Natural killer cell treated with Interleukin-12 subunit alpha and Interleukin-12 subunit beta and Interleukin-15 and Interleukin-18, amount 100 ng/mL, for 72 hours (primary cell): ENCODE measurements at regions not wholly inside any gene's neighbourhood (a gene's known extent, or its start where the extent isn't known, plus 50 kb on each side); places are given as distances from the start of the nearest gene placed in this dataset.
"Not testable (repeated sequence)": the region's sequence is repeated elsewhere in the genome, so short reads cannot be mapped to it uniquely, and the experiment has no call there.

Experiments
- ATAC-seq, 2 donors: fragments of 150-1000 bp; cut with Tn5 transposase in 1 of 2; sonication (Bioruptor Pico), chemical (Tn5 transposase) in 1 of 2; 2 replicates each; pipeline ENCODE4 v1.10.0; 2021
- DNase-seq: peaks from one replicate; pipeline ENCODE4 v3.0.0; 2022; ENCODE audit warnings: low spot score
- H3K27ac Mint-ChIP-seq, 2 donors: 1 replicate in 1 of 2; 2 replicates in 1 of 2; pipeline ENCODE4 v1.8.0; 2022; ENCODE audit warnings: mixed read lengths in 2 of 2, mild to moderate bottlenecking in 1 of 2, moderate library complexity in 1 of 2
- H3K27me3 Mint-ChIP-seq, 2 donors: 1 replicate in 1 of 2; 2 replicates in 1 of 2; pipeline ENCODE4 v1.8.0; 2022; ENCODE audit warnings: mixed read lengths in 2 of 2
- H3K36me3 Mint-ChIP-seq: one replicate; pipeline ENCODE4 v1.8.0; 2022; ENCODE audit warnings: mixed read lengths
- H3K4me1 Mint-ChIP-seq, 2 donors: 1 replicate in 1 of 2; 2 replicates in 1 of 2; pipeline ENCODE4 v1.8.0; 2022; ENCODE audit warnings: low read depth in 2 of 2, mixed read lengths in 2 of 2, mild to moderate bottlenecking in 1 of 2
- H3K4me3 Mint-ChIP-seq: one replicate; pipeline ENCODE4 v1.8.0; 2022; ENCODE audit warnings: mixed read lengths
- H3K9me3 Mint-ChIP-seq: 2 replicates; pipeline ENCODE4 v1.8.0; 2022; ENCODE audit warnings: mixed read lengths

GRCh38 chr2:44097322-44097907 is 71.3 kb upstream of the PPM1B start:
- no peaks in the 10 kb centered on the region for H3K27me3 Mint-ChIP-seq
- no peak overlapping the region for H3K4me3 Mint-ChIP-seq
- peaks cover 21 to 26% of the 10 kb centered on the region in 2 donors for H3K4me1 Mint-ChIP-seq
- no peaks in the 10 kb centered on the region for H3K9me3 Mint-ChIP-seq
- no peak overlapping the region for H3K27ac Mint-ChIP-seq
- ATAC-seq (no peak), DNase-seq (no peak)
- no peaks in the 10 kb centered on the region for H3K36me3 Mint-ChIP-seq

GRCh38 chr2:44098050-44098449 is 70.6 kb upstream of the PPM1B start:
- no peaks in the 10 kb centered on the region for H3K27me3 Mint-ChIP-seq
- no peak overlapping the region for H3K4me3 Mint-ChIP-seq
- DNase-seq (no peak), ATAC-seq (peak in 1 of 2 donors; percentile 21)
- H3K36me3 Mint-ChIP-seq = no peaks in the 10 kb centered on the region
- H3K4me1 Mint-ChIP-seq = peaks cover 25 to 26% of the 10 kb centered on the region in 2 donors
- H3K9me3 Mint-ChIP-seq = no peaks in the 10 kb centered on the region
- no peak overlapping the region for H3K27ac Mint-ChIP-seq

- ATAC-seq (no peak), DNase-seq (no peak)
- Mint-ChIP-seq H3K4me1 (peaks cover 26 to 29% of the 10 kb centered on the region in 2 donors), H3K4me3 (no peak overlapping the region), H3K27me3 (no peaks in the 10 kb centered on the region), H3K27ac (no peak overlapping the region), H3K36me3 (no peaks in the 10 kb centered on the region), H3K9me3 (no peaks in the 10 kb centered on the region)
These were observed 69.8 kb upstream of the PPM1B start for GRCh38 chr2:44098891-44099290.

- Mint-ChIP-seq H3K36me3 (no peaks in the 10 kb centered on the region), H3K9me3 (no peaks in the 10 kb centered on the region), H3K27ac (no peak overlapping the region), H3K27me3 (no peaks in the 10 kb centered on the region), H3K4me1 (peaks cover 26 to 29% of the 10 kb centered on the region in 2 donors), H3K4me3 (peak overlapping the region; percentile 26)
- peak; percentile 79 to 81 for ATAC-seq
- DNase-seq = no peak
These were observed 68.3 kb upstream of the PPM1B start for GRCh38 chr2:44100351-44100750.

GRCh38 chr2:44101246-44101645 is 67.4 kb upstream of the PPM1B start:
- no peaks in the 10 kb centered on the region for H3K9me3 Mint-ChIP-seq
- H3K4me1 Mint-ChIP-seq = peaks cover 26 to 29% of the 10 kb centered on the region in 2 donors
- DNase-seq (no peak), ATAC-seq (no peak)
- no peak overlapping the region for H3K27ac Mint-ChIP-seq
- H3K36me3 Mint-ChIP-seq = no peaks in the 10 kb centered on the region
- no peak overlapping the region for H3K4me3 Mint-ChIP-seq
- H3K27me3 Mint-ChIP-seq = no peaks in the 10 kb centered on the region

- H3K27me3 Mint-ChIP-seq = peaks cover 0 to 3% of the 10 kb centered on the region in 2 donors
- H3K9me3 Mint-ChIP-seq = no peaks in the 10 kb centered on the region
- H3K27ac Mint-ChIP-seq = no peak overlapping the region
- peaks cover 21 to 28% of the 10 kb centered on the region in 2 donors for H3K4me1 Mint-ChIP-seq
- ATAC-seq = peak in 1 of 2 donors; percentile 29
- H3K4me3 Mint-ChIP-seq = peak overlapping the region; percentile 13
- no peak for DNase-seq
- no peaks in the 10 kb centered on the region for H3K36me3 Mint-ChIP-seq
These were observed 65.7 kb upstream of the PPM1B start for GRCh38 chr2:44102790-44103562.

- Mint-ChIP-seq H3K4me1 (peaks cover 17 to 25% of the 10 kb centered on the region in 2 donors), H3K27ac (no peak overlapping the region), H3K9me3 (no peaks in the 10 kb centered on the region), H3K27me3 (peaks cover 0 to 4% of the 10 kb centered on the region in 2 donors), H3K4me3 (peak overlapping the region; percentile 13), H3K36me3 (no peaks in the 10 kb centered on the region)
- DNase-seq (no peak), ATAC-seq (no peak)
These were observed 65.0 kb upstream of the PPM1B start for GRCh38 chr2:44103639-44104038.

- H3K9me3 Mint-ChIP-seq = no peaks in the 10 kb centered on the region
- H3K36me3 Mint-ChIP-seq = no peaks in the 10 kb centered on the region
- H3K4me3 Mint-ChIP-seq = no peak overlapping the region
- ATAC-seq (no peak), DNase-seq (no peak)
- H3K27me3 Mint-ChIP-seq = peaks cover 4 to 7% of the 10 kb centered on the region in 2 donors
- no peak overlapping the region for H3K27ac Mint-ChIP-seq
- H3K4me1 Mint-ChIP-seq = peaks cover 12 to 20% of the 10 kb centered on the region in 2 donors
These were observed 63.8 kb upstream of the PPM1B start for GRCh38 chr2:44104855-44105271.

- not testable (repeated sequence) for H3K27ac Mint-ChIP-seq, H3K4me3 Mint-ChIP-seq, H3K36me3 Mint-ChIP-seq, ATAC-seq, H3K9me3 Mint-ChIP-seq, H3K27me3 Mint-ChIP-seq, H3K4me1 Mint-ChIP-seq, DNase-seq
These were observed 62.2 kb upstream of the PPM1B start for GRCh38 chr2:44106509-44106908.

- Mint-ChIP-seq H3K36me3 (no peaks in the 10 kb centered on the region), H3K4me1 (peaks cover 0 to 8% of the 10 kb centered on the region in 2 donors), H3K4me3 (no peak overlapping the region), H3K9me3 (no peaks in the 10 kb centered on the region), H3K27ac (no peak overlapping the region), H3K27me3 (peaks cover 4 to 7% of the 10 kb centered on the region in 2 donors)
- no peak for DNase-seq
- no peak for ATAC-seq
These were observed 61.5 kb upstream of the PPM1B start for GRCh38 chr2:44107086-44107740.

GRCh38 chr2:44107974-44108373 is 60.7 kb upstream of the PPM1B start:
- Mint-ChIP-seq H3K4me1 (peaks cover 0 to 5% of the 10 kb centered on the region in 2 donors), H3K27me3 (peaks cover 4 to 7% of the 10 kb centered on the region in 2 donors), H3K36me3 (no peaks in the 10 kb centered on the region), H3K27ac (no peak overlapping the region), H3K4me3 (no peak overlapping the region), H3K9me3 (no peaks in the 10 kb centered on the region)
- ATAC-seq = no peak
- DNase-seq = no peak

GRCh38 chr2:44109166-44109565 is 59.5 kb upstream of the PPM1B start:
- Mint-ChIP-seq H3K4me1 (no peaks in the 10 kb centered on the region), H3K36me3 (no peaks in the 10 kb centered on the region), H3K4me3 (no peak overlapping the region), H3K27ac (no peak overlapping the region), H3K27me3 (peaks cover 4 to 7% of the 10 kb centered on the region in 2 donors), H3K9me3 (no peaks in the 10 kb centered on the region)
- no peak for ATAC-seq
- DNase-seq = no peak

GRCh38 chr2:44110444-44110843 is 58.2 kb upstream of the PPM1B start:
- Mint-ChIP-seq H3K27ac (no peak overlapping the region), H3K36me3 (no peaks in the 10 kb centered on the region), H3K4me1 (no peaks in the 10 kb centered on the region), H3K27me3 (peaks cover 4 to 7% of the 10 kb centered on the region in 2 donors), H3K9me3 (no peaks in the 10 kb centered on the region), H3K4me3 (no peak overlapping the region)
- ATAC-seq (no peak), DNase-seq (no peak)

- DNase-seq (no peak), ATAC-seq (peak in 1 of 2 donors; percentile 41)
- Mint-ChIP-seq H3K9me3 (no peaks in the 10 kb centered on the region), H3K27ac (no peak overlapping the region), H3K27me3 (peaks cover 7 to 8% of the 10 kb centered on the region in 2 donors), H3K4me3 (no peak overlapping the region), H3K4me1 (no peaks in the 10 kb centered on the region), H3K36me3 (no peaks in the 10 kb centered on the region)
These were observed 56.6 kb upstream of the PPM1B start for GRCh38 chr2:44112096-44112495.
